LNCAP (cell line): ENCODE measurements at regions not wholly inside any gene's neighbourhood (a gene's known extent, or its start where the extent isn't known, plus 50 kb on each side); places are given as distances from the start of the nearest gene placed in this dataset.

Experiments
- TF ChIP-seq, protein P1 (sequence below): fragments of 450-650 bp; IDR thresholded peaks from 2 replicates; pipeline ENCODE4 v1.5.1; 2017; ENCODE audit warnings: mild to moderate bottlenecking

DNA sequence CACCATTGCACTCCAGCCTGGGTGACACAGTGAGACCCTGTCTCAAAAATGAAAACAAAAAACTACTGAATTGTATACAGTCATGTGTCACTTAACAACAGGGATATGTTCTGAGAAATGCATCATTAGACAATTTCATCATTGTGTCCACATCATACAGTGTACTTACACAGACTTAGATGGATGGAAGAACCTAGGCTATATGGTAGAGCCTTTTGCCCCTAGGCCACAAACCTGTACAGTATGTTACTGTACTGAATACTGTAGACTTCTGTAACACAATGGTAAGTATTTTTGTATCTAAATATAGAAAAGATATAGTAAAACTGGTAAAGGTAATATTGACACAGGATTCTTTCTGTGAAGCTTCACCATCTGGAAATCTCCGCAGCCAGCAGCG, 81.7 kb downstream of the KBTBD2 start:
- TF ChIP-seq, protein P1, sequence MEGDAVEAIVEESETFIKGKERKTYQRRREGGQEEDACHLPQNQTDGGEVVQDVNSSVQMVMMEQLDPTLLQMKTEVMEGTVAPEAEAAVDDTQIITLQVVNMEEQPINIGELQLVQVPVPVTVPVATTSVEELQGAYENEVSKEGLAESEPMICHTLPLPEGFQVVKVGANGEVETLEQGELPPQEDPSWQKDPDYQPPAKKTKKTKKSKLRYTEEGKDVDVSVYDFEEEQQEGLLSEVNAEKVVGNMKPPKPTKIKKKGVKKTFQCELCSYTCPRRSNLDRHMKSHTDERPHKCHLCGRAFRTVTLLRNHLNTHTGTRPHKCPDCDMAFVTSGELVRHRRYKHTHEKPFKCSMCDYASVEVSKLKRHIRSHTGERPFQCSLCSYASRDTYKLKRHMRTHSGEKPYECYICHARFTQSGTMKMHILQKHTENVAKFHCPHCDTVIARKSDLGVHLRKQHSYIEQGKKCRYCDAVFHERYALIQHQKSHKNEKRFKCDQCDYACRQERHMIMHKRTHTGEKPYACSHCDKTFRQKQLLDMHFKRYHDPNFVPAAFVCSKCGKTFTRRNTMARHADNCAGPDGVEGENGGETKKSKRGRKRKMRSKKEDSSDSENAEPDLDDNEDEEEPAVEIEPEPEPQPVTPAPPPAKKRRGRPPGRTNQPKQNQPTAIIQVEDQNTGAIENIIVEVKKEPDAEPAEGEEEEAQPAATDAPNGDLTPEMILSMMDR: no peak

DNA sequence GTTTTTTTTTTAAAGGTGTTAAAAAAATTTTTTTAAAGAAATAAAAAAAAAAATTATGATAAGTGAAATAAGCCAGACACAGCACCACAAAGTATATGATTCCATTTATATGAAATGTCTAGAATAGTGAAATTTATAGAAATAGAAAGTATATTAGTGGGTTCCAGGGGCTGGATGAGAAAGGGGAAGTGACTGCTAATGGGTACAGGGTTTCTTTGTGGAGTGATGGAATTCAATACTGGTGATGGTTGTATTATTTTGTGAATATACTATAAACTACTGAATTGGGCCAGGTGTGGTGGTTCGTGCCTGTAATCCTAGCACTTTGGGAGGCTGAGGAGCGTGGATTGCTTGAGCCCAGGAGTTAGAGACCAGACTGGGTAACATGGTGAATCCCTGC, 82.2 kb downstream of the KBTBD2 start:
- TF ChIP-seq, protein P1: no peak

DNA sequence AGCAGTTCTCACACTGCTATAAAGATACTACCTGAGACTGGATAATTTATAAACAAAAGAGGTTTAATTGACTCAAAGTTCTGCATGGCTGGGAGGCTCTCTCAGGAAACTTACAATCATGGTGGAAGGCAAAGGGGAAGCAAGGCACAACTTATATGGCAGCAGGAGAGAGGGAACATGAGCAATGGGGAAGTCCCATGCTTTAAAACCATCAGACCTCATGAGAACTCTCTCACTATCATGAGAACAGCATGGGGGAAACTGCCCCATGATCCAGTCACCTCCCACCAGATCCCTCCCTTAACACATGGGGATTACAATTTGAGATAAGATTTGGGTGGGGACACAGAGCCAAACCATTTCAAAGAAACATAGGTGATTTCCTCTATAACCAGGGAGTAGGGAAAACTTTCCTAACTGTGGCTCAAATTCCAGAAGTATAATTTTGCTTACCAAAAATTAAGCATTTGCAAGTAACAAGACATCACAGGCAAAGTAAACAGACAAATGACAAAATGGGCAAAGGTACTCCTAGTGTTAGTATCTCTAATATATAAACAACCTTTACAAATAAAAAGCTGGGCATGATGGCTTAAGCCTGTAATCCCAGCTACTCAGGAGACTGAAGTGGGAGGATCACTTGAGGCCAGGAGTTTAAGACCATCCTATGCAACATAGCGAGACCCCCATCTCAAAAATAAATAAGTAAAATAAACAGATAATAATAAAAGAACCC, 88.0 kb downstream of the KBTBD2 start:
- TF ChIP-seq, protein P1: no peak

DNA sequence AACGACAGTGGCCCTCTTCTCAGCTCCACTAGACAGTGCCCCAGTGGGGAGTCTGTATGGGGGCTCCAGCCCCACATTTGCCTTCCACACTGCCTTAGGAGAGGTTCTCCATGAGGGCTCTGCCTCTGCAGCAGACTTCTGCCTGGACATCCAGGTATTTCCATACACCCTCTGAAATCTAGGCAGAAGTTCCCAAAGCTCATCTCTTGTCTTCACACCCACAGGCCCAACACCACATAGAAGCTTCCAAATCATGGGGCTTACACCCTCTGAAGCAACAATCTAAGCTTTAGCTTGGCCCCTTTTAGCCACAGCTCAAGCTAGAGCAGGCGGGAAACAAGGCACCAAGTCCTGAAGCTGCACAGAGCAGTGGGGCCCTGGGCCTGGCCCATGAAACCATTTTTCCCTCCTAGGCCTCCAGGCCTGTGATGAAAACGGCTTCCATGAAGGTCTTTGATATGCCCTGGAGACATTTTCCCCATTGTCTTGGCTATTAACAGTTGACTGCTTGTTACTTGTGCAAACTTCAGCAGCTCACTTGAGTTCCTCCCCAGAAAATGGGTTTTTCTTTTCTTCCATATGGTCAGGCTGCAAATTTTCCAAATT, 89.2 kb downstream of the KBTBD2 start:
- TF ChIP-seq, protein P1: no peak

DNA sequence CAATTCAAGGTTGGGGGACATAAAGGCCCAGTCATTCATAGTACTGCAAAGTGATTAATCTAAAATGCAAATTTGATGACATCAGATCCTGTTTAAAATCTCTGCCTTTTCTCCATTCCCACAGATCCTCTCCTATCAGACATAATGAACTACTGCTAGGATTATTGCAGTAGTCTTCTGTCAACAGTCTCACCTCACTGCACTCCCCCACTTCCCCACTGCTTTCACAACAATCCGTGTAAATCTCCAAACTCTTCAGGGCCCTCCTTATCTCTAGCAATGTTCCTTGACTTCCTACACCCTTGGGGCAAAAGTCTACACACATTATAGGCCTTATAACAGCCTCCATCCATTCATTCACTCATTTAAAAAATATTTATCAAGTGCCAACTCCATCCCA, 112.4 kb downstream of the KBTBD2 start:
- TF ChIP-seq, protein P1: no peak

DNA sequence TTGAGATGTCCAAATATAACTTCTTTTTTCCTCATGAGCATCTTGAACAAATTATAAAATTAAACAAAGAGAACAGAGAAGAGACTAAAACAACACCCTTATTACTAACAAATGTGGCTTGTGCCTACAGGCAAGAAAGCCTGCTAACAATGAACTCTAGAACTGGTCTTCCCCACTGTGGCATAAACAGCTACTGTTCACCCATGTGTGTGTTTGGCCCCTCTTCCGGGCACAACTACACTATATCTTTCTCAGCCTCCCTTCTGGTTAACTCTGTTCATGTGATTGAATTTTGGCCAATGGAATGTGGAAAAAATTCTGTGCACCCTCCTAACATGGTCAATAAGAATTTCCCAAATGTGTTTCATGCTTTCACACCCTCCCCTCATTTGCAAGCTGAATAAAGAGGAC, 117.0 kb downstream of the KBTBD2 start:
- TF ChIP-seq, protein P1: no peak

DNA sequence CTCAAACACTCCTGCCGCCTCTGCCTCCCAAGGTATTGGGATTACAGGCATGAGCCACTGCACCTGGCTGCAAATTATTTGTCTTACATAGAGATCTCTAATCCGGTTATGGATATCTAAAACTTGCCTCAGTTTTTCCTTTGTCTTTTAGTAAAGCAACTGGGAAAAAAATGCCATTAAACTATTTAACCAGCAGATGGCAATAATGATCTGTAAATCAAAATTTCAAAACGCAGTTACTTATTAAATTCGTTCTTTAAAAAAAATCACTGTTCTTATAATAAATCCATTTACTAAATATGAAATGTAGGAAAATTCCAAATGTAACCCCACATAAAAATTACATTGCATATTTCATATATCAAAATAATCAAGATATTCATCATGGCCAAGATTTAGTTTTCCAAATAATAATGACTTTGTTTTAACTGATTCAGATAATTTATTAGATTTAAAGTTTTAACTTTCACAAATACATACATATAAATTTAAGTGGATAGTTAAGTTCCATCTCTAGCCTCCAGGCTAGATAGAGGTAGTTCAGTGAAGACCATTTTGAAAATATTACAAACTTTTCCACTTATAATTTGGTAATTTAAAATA, 125.8 kb downstream of the KBTBD2 start:
- TF ChIP-seq, protein P1: peak; percentile 46
